Fibroblast of the aortic adventitia (primary cell): ENCODE measurements at regions not wholly inside any gene's neighbourhood (a gene's known extent, or its start where the extent isn't known, plus 50 kb on each side); places are given as distances from the start of the nearest gene placed in this dataset. TPM values are rescaled to one million over a fixed set of nuclear protein-coding genes. Genes with fewer than 3 reads are reported as not detected.
"Not testable (repeated sequence)": the region's sequence is repeated elsewhere in the genome, so short reads cannot be mapped to it uniquely, and the experiment has no call there.

Source experiments
- DNase-seq: peaks from one replicate; pipeline ENCODE4 v3.0.0-alpha.2; 2010; ENCODE audit warnings: low read depth
- H3K4me3 ChIP-seq: 2 replicates; pipeline ENCODE4 v1.5.1; 2011; ENCODE audit warnings: low read depth, mild to moderate bottlenecking, control low read depth, low read length, moderate library complexity
- small RNA-seq: library from RNA; depleted of rRNA; stranded (forward); fragments of <200 nt; gene quantifications from one replicate; pipeline ENCODE3, GENCODE V24; 2012

DNA sequence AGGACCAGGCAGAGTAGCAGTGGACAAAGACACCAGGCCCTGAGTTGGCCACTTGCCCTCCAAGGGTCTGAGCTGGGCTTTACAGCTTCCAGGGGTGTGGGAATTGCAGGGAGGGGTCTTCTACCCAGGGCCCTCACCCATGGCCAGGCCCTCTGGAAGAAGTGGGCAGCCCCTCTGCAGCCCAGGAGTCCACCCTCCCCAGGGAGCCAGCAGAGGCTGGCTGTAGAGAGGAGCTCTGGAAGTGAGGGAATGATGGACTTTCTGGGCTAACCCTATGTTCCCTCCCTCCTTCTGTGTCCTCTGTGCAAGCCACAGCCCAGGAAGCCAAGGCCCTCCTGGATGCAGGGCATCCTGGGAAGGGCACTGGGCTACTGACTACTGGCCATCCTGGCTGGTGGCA, 232.3 kb downstream of the POTEH start:
- not testable (repeated sequence) for H3K4me3 ChIP-seq, DNase-seq

DNA sequence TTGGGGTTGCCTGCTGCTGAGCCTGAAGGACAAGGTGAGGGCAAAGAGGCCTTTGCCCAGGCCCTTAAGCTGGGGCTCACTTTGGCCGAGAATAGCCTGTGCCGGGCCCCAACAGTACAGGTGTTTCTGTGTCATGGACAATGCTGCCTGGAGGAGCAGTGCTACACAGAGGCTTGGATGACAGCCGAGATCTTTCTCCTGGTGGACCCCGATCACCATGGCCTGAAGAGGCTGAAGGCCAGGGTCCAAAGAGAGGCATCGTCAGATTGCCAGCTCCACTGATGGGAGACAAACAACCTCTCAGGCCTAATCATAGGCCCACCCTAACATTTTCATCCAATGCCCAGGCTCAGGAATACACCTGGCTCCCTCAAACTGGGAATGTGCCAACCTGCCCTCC, 232.8 kb downstream of the POTEH start:
- not testable (repeated sequence) for DNase-seq, H3K4me3 ChIP-seq

- not testable (repeated sequence) for DNase-seq, H3K4me3 ChIP-seq
Observed at GRCh38 chr22:15924820-15925219, 235.0 kb downstream of the POTEH start.

DNA sequence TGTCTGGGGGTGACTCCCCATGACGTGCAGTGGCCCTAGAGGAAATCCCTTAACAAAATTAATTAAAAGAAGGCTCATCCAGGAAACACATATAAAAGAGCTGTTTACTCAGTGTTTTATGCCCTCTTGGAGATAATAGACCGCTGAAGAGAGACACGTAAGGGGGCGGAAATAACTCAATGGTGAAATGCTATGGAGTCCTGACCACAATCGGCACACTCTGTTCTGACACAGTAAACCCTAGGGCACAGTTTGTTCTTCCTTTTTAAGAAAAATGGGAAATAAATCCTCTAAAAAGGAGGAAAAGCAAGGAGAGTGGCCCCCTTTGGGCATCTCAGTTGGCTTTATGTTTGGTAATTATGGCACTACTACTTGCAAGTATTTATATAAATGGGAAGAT, 237.3 kb downstream of the POTEH start:
- DNase-seq, H3K4me3 ChIP-seq: not testable (repeated sequence)

Small RNAs in the stretch of these regions (small RNA-seq; reads per million reads assigned to genes)
- gene AP000522.1 = not detected
